ENCODE measurements at regions not wholly inside any gene's neighbourhood (a gene's known extent, or its start where the extent isn't known, plus 50 kb on each side); places are given as distances from the start of the nearest gene placed in this dataset.

DNA sequence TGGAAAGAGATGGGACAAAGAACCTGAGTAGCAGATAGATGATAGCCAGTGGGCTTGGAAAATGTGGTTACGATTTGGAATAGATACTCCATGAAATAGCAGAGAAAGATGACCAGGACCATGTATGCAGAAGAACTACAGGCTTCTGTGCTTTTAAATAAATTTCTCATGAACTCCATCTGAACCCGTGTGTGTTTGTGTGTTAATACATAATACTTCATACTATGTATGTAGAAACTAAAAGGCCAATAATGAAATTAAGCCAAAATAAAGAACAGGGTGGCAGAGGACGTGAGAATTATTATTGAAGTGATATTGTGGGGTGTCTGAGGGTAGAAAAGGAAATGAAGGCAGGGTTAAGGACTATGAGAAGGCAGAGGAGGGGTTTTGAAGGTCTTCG is 385.1 kb upstream of the RPS23 start (continued):
- TF ChIP-seq, protein P1, sequence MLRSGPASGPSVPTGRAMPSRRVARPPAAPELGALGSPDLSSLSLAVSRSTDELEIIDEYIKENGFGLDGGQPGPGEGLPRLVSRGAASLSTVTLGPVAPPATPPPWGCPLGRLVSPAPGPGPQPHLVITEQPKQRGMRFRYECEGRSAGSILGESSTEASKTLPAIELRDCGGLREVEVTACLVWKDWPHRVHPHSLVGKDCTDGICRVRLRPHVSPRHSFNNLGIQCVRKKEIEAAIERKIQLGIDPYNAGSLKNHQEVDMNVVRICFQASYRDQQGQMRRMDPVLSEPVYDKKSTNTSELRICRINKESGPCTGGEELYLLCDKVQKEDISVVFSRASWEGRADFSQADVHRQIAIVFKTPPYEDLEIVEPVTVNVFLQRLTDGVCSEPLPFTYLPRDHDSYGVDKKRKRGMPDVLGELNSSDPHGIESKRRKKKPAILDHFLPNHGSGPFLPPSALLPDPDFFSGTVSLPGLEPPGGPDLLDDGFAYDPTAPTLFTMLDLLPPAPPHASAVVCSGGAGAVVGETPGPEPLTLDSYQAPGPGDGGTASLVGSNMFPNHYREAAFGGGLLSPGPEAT (IDR thresholded peaks at IDR 0.05; ENCODE audit: low read depth), result no peak

DNA sequence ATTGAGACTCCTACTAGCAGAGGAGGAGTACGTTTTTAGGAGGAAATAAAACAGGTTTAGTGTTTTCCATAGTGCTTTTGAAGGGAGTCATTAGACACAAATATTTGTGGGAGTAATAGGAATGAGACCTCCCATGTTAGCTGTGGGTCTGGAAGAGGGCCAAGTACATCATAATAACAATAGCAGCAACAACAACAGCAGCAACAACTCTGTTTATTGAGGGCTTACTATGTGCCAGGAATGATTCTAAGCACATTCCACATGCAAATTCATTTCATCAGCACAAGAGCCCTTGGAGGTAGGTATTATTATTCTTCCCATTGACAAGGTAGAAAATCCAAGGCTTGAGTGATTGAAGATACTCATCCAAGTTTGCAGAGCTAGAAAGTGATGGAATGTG is 384.2 kb upstream of the RPS23 start:
- DNase-seq (ENCODE audit: low read depth, low spot score), result no peak

More for the DNA sequence above, 384.2 kb upstream of the RPS23 start:
- ATAC-seq (no peak), FAIRE-seq (no peak)
- H3K4me3 ChIP-seq, result no peak overlapping the region
- no peak overlapping the region for H2AFZ ChIP-seq (ENCODE audit: control insufficient read depth, low read depth, low read length)
- BruUV-seq (replicated peaks), result no TSS peak
- no peak overlapping the region for H3K4me2 ChIP-seq (ENCODE audit: control insufficient read depth, insufficient read depth)
- intact Hi-C loops (cut with micrococcal nuclease; ENCODE audit: unreplicated experiment) (no loop called here), in situ Hi-C loops (cut with MboI) (no loop called here)
- no peaks in the 10 kb centered on the region for H3K27me3 ChIP-seq (replicated peaks in 1 of 2; ENCODE audit: control insufficient read depth in 2 of 2, insufficient read depth in 2 of 2, low read length in 1 of 2)
- WGBS (ENCODE audit: insufficient coverage, insufficient replicate concordance, low lambda C conversion rate, missing lambda C conversion rate), result 0% methylated on average over 1 of the region's 1 CpG
- POLR2A ChIA-PET, result no interaction called here
- TF ChIP-seq, protein P2, sequence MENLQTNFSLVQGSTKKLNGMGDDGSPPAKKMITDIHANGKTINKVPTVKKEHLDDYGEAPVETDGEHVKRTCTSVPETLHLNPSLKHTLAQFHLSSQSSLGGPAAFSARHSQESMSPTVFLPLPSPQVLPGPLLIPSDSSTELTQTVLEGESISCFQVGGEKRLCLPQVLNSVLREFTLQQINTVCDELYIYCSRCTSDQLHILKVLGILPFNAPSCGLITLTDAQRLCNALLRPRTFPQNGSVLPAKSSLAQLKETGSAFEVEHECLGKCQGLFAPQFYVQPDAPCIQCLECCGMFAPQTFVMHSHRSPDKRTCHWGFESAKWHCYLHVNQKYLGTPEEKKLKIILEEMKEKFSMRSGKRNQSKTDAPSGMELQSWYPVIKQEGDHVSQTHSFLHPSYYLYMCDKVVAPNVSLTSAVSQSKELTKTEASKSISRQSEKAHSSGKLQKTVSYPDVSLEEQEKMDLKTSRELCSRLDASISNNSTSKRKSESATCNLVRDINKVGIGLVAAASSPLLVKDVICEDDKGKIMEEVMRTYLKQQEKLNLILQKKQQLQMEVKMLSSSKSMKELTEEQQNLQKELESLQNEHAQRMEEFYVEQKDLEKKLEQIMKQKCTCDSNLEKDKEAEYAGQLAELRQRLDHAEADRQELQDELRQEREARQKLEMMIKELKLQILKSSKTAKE (IDR thresholded peaks at IDR 0.05; ENCODE audit: low read depth, poor library complexity, severe bottlenecking), result no peak
- TF ChIP-seq, protein P1 (IDR thresholded peaks at IDR 0.05; ENCODE audit: low read depth), result no peak
- TF ChIP-seq BCL11A (IDR thresholded peaks at IDR 0.05; ENCODE audit: low read depth, low read length), result no peak
- no peak for TF ChIP-seq SMC3 (IDR thresholded peaks at IDR 0.05; ENCODE audit: borderline replicate concordance, low read length)
- TF ChIP-seq MTA2 (IDR thresholded peaks at IDR 0.05; ENCODE audit: low read depth), result no peak
- TF ChIP-seq TCF7 (IDR thresholded peaks at IDR 0.05; ENCODE audit: borderline replicate concordance), result no peak
- TF ChIP-seq SMAD5 (IDR thresholded peaks at IDR 0.05; ENCODE audit: low read depth), result no peak
- no peak for TF ChIP-seq SMARCA5 (IDR thresholded peaks at IDR 0.05)
- TF ChIP-seq, protein P3, sequence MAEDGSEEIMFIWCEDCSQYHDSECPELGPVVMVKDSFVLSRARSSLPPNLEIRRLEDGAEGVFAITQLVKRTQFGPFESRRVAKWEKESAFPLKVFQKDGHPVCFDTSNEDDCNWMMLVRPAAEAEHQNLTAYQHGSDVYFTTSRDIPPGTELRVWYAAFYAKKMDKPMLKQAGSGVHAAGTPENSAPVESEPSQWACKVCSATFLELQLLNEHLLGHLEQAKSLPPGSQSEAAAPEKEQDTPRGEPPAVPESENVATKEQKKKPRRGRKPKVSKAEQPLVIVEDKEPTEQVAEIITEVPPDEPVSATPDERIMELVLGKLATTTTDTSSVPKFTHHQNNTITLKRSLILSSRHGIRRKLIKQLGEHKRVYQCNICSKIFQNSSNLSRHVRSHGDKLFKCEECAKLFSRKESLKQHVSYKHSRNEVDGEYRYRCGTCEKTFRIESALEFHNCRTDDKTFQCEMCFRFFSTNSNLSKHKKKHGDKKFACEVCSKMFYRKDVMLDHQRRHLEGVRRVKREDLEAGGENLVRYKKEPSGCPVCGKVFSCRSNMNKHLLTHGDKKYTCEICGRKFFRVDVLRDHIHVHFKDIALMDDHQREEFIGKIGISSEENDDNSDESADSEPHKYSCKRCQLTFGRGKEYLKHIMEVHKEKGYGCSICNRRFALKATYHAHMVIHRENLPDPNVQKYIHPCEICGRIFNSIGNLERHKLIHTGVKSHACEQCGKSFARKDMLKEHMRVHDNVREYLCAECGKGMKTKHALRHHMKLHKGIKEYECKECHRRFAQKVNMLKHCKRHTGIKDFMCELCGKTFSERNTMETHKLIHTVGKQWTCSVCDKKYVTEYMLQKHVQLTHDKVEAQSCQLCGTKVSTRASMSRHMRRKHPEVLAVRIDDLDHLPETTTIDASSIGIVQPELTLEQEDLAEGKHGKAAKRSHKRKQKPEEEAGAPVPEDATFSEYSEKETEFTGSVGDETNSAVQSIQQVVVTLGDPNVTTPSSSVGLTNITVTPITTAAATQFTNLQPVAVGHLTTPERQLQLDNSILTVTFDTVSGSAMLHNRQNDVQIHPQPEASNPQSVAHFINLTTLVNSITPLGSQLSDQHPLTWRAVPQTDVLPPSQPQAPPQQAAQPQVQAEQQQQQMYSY (CRISPR knock-in tag; IDR thresholded peaks at IDR 0.05), result no peak
- no peak for TF ChIP-seq ZNF217 (IDR thresholded peaks at IDR 0.05)
- no peak for TF ChIP-seq IRF4 (IDR thresholded peaks at IDR 0.05; ENCODE audit: low read depth, low read length)
- TF ChIP-seq, protein P4, sequence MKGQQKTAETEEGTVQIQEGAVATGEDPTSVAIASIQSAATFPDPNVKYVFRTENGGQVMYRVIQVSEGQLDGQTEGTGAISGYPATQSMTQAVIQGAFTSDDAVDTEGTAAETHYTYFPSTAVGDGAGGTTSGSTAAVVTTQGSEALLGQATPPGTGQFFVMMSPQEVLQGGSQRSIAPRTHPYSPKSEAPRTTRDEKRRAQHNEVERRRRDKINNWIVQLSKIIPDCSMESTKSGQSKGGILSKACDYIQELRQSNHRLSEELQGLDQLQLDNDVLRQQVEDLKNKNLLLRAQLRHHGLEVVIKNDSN (IDR thresholded peaks at IDR 0.05; ENCODE audit: borderline replicate concordance, extremely low read length, insufficient read depth, low read depth, low read length), result no peak
- TF ChIP-seq SPI1 (IDR thresholded peaks at IDR 0.05; ENCODE audit: borderline replicate concordance, insufficient read depth, low read depth, low read length), result no peak
- H4K20me1 ChIP-seq (ENCODE audit: control insufficient read depth, insufficient read depth), result no peaks in the 10 kb centered on the region
- no peak overlapping the region for H3K27ac ChIP-seq (ENCODE audit: control insufficient read depth, insufficient read depth)
- H3K79me2 ChIP-seq (ENCODE audit: control insufficient read depth, insufficient read depth, low read length), result no peaks in the 10 kb centered on the region
- no peak overlapping the region for H3K9ac ChIP-seq (ENCODE audit: control insufficient read depth, insufficient read depth, low read length)
- H3K9me3 ChIP-seq (replicated peaks; ENCODE audit: control insufficient read depth, insufficient read depth, low read length), result no peaks in the 10 kb centered on the region
- RAD21 ChIA-PET (ENCODE audit: unreplicated experiment), result no interaction called here
- no peaks in the 10 kb centered on the region for H3K4me1 ChIP-seq (ENCODE audit: control insufficient read depth, insufficient read depth, low read length)
- SMC1A ChIA-PET (ENCODE audit: uncharacterized antibody, unreplicated experiment), result no interaction called here
- H3K36me3 ChIP-seq (ENCODE audit: control insufficient read depth in 2 of 2, insufficient read depth in 2 of 2, low read length in 1 of 2), result no peaks in the 10 kb centered on the region
- CTCF ChIA-PET, result no interaction called here

Measured in GM12878 (cell line).